GM23338 (cell line): ENCODE measurements at regions not wholly inside any gene's neighbourhood (a gene's known extent, or its start where the extent isn't known, plus 50 kb on each side); places are given as distances from the start of the nearest gene placed in this dataset.

Experiments used
- ATAC-seq: fragments of 200-7000 bp; cut with Tn5 transposase; 3 replicates; pipeline ENCODE4 v1.9.1; 2020
- DNase-seq: peaks from one replicate; pipeline ENCODE4 v3.0.0-alpha.2; 2015; ENCODE audit warnings: low spot score
- H2AFZ ChIP-seq: fragments of 200-600 bp; sonication (generic); 2 replicates; pipeline ENCODE4 v1.8.0; 2016; ENCODE audit warnings: antibody characterized with exemption, mild to moderate bottlenecking, moderate library complexity
- H3F3A ChIP-seq: fragments of 200-600 bp; sonication (generic); replicated peaks from 2 replicates; pipeline ENCODE4 v1.8.0; 2017; ENCODE audit warnings: antibody characterized with exemption, mixed run types, low read depth
- H3K27ac ChIP-seq: fragments of 200-600 bp; sonication (generic); 2 replicates; pipeline ENCODE4 v1.6.1; 2016; ENCODE audit warnings: low read depth
- H3K27me3 ChIP-seq: fragments of 200-600 bp; sonication (generic); 2 replicates; pipeline ENCODE4 v1.8.0; 2016; ENCODE audit warnings: mild to moderate bottlenecking, mixed run types, moderate library complexity; ENCODE audit not compliant: insufficient read depth
- H3K36me3 ChIP-seq: fragments of 200-600 bp; sonication (generic); 2 replicates; pipeline ENCODE4 v1.8.0; 2016; ENCODE audit warnings: mild to moderate bottlenecking; ENCODE audit not compliant: insufficient read depth
- H3K4me1 ChIP-seq: fragments of 200-600 bp; sonication (generic); 2 replicates; pipeline ENCODE4 v1.8.0; 2016; ENCODE audit warnings: mild to moderate bottlenecking, moderate library complexity; ENCODE audit not compliant: insufficient read depth
- H3K4me2 ChIP-seq: fragments of 200-600 bp; sonication (generic); 2 replicates; pipeline ENCODE4 v1.7.1; 2017; ENCODE audit warnings: mixed run types
- H3K4me3 ChIP-seq: fragments of 200-600 bp; sonication (generic); 2 replicates; pipeline ENCODE4 v1.6.1; 2016; ENCODE audit warnings: mixed run types
- H3K79me2 ChIP-seq: fragments of 200-600 bp; sonication (generic); replicated peaks from 2 replicates; pipeline ENCODE4 v1.8.0; 2017; ENCODE audit warnings: mild to moderate bottlenecking; ENCODE audit not compliant: insufficient read depth
- H3K9me2 ChIP-seq: fragments of 200-600 bp; sonication (generic); 2 replicates; pipeline ENCODE4 v1.8.0; 2017; ENCODE audit not compliant: insufficient read depth
- H4K20me1 ChIP-seq: fragments of 200-600 bp; sonication (generic); replicated peaks from 2 replicates; pipeline ENCODE4 v1.8.0; 2017; ENCODE audit warnings: mild to moderate bottlenecking; ENCODE audit not compliant: insufficient read depth
- H3K27ac Mint-ChIP-seq: 2 replicates; pipeline ENCODE4 v1.8.0; 2020; ENCODE audit warnings: inconsistent platforms, mild to moderate bottlenecking, moderate library complexity, mixed read lengths
- H3K27me3 Mint-ChIP-seq: 3 replicates; pipeline ENCODE4 v1.8.0; 2022; ENCODE audit warnings: low read depth, mild to moderate bottlenecking, moderate library complexity, mixed read lengths, inconsistent platforms; ENCODE audit not compliant: insufficient read depth, poor library complexity
- H3K36me3 Mint-ChIP-seq: 3 replicates; pipeline ENCODE4 v1.8.0; 2021; ENCODE audit warnings: low read depth, mild to moderate bottlenecking, inconsistent platforms, moderate library complexity, mixed read lengths
- H3K4me1 Mint-ChIP-seq: 3 replicates; pipeline ENCODE4 v1.8.0; 2020; ENCODE audit warnings: mild to moderate bottlenecking, inconsistent platforms, mixed read lengths
- H3K4me3 Mint-ChIP-seq: 3 replicates; pipeline ENCODE4 v1.8.0; 2021; ENCODE audit warnings: moderate library complexity, mild to moderate bottlenecking, inconsistent platforms, mixed read lengths
- H3K9me3 Mint-ChIP-seq: 3 replicates; pipeline ENCODE4 v1.8.0; 2020; ENCODE audit warnings: moderate library complexity, mild to moderate bottlenecking, inconsistent platforms, mixed read lengths
- CREB1 ChIP-seq: fragments of 250-450 bp; sonication (Bioruptor Pico); IDR thresholded peaks from 2 replicates; pipeline ENCODE4 v1.5.0; 2020; ENCODE audit warnings: low read depth, mild to moderate bottlenecking, moderate library complexity
- EZH2 ChIP-seq: fragments of 200-600 bp; sonication (generic); IDR thresholded peaks from one replicate; pipeline ENCODE4 v1.8.0; 2017; ENCODE audit warnings: antibody characterized with exemption, mild to moderate bottlenecking, low read depth; ENCODE audit not compliant: unreplicated experiment
- EZH2phosphoT487 ChIP-seq: fragments of 200-600 bp; sonication (generic); IDR thresholded peaks from one replicate; pipeline ENCODE4 v1.8.1; 2018; ENCODE audit warnings: antibody characterized with exemption; ENCODE audit not compliant: unreplicated experiment
- JUNB ChIP-seq: IDR thresholded peaks from one replicate; pipeline ENCODE4 v1.6.1; 2016; ENCODE audit warnings: antibody characterized with exemption; ENCODE audit not compliant: unreplicated experiment
- NANOG ChIP-seq: IDR thresholded peaks from 2 replicates; pipeline ENCODE4 v1.6.1; 2016; ENCODE audit warnings: antibody characterized with exemption, borderline replicate concordance
- POLR2AphosphoS5 ChIP-seq: IDR thresholded peaks from 2 replicates; pipeline ENCODE4 v1.6.1; 2016; ENCODE audit warnings: antibody characterized with exemption, low read depth
- ZNF114 ChIP-seq: fragments of 250-450 bp; sonication (Bioruptor Pico); IDR thresholded peaks from 2 replicates; pipeline ENCODE4 v1.5.0; 2020; ENCODE audit warnings: mild to moderate bottlenecking, moderate library complexity
- ZNF331 ChIP-seq: fragments of 250-450 bp; sonication (Bioruptor Pico); IDR thresholded peaks from 2 replicates; pipeline ENCODE4 v1.5.0; 2020; ENCODE audit warnings: low read depth, mild to moderate bottlenecking, moderate library complexity
- TF ChIP-seq, protein P1 (sequence below), 2 experiments: fragments of 200-600 bp in 1 of 2; sonication (generic) in 1 of 2; conservative IDR thresholded peaks; 2 replicates each; pipeline versions ENCODE4 v1.5.1 to v1.6.1; 2016 to 2017; ENCODE audit warnings: antibody characterized with exemption in 2 of 2, low read depth in 2 of 2, mild to moderate bottlenecking in 2 of 2, moderate library complexity in 1 of 2
- TF ChIP-seq, protein P2 (sequence below): IDR thresholded peaks from 2 replicates; pipeline ENCODE4 v1.6.1; 2016; ENCODE audit warnings: antibody characterized with exemption
- TF ChIP-seq, protein P3 (sequence below): fragments of 250-450 bp; sonication (Bioruptor Pico); IDR thresholded peaks from 2 replicates; pipeline ENCODE4 v1.5.0; 2020; ENCODE audit warnings: mild to moderate bottlenecking, moderate library complexity
- TF ChIP-seq, protein P4 (sequence below): IDR thresholded peaks from one replicate; pipeline ENCODE4 v1.6.1; 2018; ENCODE audit warnings: antibody characterized with exemption; ENCODE audit not compliant: unreplicated experiment

DNA sequence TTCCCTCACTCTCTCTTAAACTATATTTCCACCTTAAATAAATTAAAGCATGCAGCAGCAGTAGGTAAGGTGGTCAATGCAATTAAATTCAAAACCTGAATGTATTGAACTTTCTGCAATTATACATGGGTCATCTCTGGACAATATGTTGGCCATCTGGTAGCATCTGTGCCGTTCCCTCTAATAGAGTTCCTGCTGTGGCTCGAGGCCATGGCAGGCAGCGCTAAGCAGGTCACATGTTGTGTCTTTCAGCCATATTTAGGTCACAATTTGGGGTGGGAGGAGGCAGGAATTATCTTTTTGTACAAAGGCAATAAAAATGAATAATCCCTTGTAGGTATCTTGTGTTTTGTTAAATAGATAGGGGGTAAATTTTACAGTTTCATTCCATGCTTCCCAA, 676.2 kb downstream of the ZEB2 start:
- Histone ChIP-seq H3K4me1 (peaks cover 4% of the 10 kb centered on the region; the same call in 1 of the 2 replicates), H3K79me2 (no peaks in the 10 kb centered on the region), H3F3A (no peaks in the 10 kb centered on the region), H2AFZ (no peak overlapping the region), H4K20me1 (no peaks in the 10 kb centered on the region), H3K9me2 (no peaks in the 10 kb centered on the region), H3K36me3 (no peaks in the 10 kb centered on the region), H3K27me3 (no peaks in the 10 kb centered on the region), H3K27ac (no peak overlapping the region), H3K4me3 (no peak overlapping the region), H3K4me2 (no peak overlapping the region)
- Mint-ChIP-seq H3K36me3 (peaks cover 4% of the 10 kb centered on the region; the same call in 1 of the 3 replicates), H3K9me3 (no peaks in the 10 kb centered on the region; the same call in 1 of the 3 replicates), H3K4me3 (no peak overlapping the region), H3K4me1 (no peaks in the 10 kb centered on the region), H3K27ac (no peak overlapping the region), H3K27me3 (peaks cover 2% of the 10 kb centered on the region)
- ATAC-seq (no peak), DNase-seq (no peak)
- no peak for TF ChIP-seq ZNF331
- TF ChIP-seq, protein P1, sequence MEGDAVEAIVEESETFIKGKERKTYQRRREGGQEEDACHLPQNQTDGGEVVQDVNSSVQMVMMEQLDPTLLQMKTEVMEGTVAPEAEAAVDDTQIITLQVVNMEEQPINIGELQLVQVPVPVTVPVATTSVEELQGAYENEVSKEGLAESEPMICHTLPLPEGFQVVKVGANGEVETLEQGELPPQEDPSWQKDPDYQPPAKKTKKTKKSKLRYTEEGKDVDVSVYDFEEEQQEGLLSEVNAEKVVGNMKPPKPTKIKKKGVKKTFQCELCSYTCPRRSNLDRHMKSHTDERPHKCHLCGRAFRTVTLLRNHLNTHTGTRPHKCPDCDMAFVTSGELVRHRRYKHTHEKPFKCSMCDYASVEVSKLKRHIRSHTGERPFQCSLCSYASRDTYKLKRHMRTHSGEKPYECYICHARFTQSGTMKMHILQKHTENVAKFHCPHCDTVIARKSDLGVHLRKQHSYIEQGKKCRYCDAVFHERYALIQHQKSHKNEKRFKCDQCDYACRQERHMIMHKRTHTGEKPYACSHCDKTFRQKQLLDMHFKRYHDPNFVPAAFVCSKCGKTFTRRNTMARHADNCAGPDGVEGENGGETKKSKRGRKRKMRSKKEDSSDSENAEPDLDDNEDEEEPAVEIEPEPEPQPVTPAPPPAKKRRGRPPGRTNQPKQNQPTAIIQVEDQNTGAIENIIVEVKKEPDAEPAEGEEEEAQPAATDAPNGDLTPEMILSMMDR (conservative IDR thresholded peaks at IDR 0.05; ENCODE audit: low read depth in 2 of 2), result no peak
- no peak for TF ChIP-seq NANOG
- TF ChIP-seq EZH2phosphoT487, result no peak
- TF ChIP-seq, protein P2, sequence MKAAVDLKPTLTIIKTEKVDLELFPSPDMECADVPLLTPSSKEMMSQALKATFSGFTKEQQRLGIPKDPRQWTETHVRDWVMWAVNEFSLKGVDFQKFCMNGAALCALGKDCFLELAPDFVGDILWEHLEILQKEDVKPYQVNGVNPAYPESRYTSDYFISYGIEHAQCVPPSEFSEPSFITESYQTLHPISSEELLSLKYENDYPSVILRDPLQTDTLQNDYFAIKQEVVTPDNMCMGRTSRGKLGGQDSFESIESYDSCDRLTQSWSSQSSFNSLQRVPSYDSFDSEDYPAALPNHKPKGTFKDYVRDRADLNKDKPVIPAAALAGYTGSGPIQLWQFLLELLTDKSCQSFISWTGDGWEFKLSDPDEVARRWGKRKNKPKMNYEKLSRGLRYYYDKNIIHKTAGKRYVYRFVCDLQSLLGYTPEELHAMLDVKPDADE, result no peak
- TF ChIP-seq, protein P3, sequence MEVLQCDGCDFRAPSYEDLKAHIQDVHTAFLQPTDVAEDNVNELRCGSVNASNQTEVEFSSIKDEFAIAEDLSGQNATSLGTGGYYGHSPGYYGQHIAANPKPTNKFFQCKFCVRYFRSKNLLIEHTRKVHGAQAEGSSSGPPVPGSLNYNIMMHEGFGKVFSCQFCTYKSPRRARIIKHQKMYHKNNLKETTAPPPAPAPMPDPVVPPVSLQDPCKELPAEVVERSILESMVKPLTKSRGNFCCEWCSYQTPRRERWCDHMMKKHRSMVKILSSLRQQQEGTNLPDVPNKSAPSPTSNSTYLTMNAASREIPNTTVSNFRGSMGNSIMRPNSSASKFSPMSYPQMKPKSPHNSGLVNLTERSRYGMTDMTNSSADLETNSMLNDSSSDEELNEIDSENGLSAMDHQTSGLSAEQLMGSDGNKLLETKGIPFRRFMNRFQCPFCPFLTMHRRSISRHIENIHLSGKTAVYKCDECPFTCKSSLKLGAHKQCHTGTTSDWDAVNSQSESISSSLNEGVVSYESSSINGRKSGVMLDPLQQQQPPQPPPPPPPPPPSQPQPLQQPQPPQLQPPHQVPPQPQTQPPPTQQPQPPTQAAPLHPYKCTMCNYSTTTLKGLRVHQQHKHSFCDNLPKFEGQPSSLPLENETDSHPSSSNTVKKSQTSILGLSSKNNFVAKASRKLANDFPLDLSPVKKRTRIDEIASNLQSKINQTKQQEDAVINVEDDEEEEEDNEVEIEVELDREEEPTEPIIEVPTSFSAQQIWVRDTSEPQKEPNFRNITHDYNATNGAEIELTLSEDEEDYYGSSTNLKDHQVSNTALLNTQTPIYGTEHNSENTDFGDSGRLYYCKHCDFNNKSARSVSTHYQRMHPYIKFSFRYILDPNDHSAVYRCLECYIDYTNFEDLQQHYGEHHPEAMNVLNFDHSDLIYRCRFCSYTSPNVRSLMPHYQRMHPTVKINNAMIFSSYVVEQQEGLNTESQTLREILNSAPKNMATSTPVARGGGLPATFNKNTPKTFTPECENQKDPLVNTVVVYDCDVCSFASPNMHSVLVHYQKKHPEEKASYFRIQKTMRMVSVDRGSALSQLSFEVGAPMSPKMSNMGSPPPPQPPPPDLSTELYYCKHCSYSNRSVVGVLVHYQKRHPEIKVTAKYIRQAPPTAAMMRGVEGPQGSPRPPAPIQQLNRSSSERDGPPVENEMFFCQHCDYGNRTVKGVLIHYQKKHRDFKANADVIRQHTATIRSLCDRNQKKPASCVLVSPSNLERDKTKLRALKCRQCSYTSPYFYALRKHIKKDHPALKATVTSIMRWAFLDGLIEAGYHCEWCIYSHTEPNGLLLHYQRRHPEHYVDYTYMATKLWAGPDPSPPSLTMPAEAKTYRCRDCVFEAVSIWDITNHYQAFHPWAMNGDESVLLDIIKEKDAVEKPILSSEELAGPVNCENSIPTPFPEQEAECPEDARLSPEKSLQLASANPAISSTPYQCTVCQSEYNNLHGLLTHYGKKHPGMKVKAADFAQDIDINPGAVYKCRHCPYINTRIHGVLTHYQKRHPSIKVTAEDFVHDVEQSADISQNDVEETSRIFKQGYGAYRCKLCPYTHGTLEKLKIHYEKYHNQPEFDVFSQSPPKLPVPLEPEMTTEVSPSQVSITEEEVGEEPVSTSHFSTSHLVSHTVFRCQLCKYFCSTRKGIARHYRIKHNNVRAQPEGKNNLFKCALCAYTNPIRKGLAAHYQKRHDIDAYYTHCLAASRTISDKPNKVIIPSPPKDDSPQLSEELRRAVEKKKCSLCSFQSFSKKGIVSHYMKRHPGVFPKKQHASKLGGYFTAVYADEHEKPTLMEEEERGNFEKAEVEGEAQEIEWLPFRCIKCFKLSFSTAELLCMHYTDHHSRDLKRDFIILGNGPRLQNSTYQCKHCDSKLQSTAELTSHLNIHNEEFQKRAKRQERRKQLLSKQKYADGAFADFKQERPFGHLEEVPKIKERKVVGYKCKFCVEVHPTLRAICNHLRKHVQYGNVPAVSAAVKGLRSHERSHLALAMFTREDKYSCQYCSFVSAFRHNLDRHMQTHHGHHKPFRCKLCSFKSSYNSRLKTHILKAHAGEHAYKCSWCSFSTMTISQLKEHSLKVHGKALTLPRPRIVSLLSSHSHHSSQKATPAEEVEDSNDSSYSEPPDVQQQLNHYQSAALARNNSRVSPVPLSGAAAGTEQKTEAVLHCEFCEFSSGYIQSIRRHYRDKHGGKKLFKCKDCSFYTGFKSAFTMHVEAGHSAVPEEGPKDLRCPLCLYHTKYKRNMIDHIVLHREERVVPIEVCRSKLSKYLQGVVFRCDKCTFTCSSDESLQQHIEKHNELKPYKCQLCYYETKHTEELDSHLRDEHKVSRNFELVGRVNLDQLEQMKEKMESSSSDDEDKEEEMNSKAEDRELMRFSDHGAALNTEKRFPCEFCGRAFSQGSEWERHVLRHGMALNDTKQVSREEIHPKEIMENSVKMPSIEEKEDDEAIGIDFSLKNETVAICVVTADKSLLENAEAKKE (CRISPR knock-in tag), result no peak
- no peak for TF ChIP-seq EZH2
- TF ChIP-seq JUNB, result no peak
- no peak for TF ChIP-seq ZNF114
- TF ChIP-seq POLR2AphosphoS5, result no peak
- no peak for TF ChIP-seq CREB1 (CRISPR knock-in tag)
- TF ChIP-seq, protein P4, sequence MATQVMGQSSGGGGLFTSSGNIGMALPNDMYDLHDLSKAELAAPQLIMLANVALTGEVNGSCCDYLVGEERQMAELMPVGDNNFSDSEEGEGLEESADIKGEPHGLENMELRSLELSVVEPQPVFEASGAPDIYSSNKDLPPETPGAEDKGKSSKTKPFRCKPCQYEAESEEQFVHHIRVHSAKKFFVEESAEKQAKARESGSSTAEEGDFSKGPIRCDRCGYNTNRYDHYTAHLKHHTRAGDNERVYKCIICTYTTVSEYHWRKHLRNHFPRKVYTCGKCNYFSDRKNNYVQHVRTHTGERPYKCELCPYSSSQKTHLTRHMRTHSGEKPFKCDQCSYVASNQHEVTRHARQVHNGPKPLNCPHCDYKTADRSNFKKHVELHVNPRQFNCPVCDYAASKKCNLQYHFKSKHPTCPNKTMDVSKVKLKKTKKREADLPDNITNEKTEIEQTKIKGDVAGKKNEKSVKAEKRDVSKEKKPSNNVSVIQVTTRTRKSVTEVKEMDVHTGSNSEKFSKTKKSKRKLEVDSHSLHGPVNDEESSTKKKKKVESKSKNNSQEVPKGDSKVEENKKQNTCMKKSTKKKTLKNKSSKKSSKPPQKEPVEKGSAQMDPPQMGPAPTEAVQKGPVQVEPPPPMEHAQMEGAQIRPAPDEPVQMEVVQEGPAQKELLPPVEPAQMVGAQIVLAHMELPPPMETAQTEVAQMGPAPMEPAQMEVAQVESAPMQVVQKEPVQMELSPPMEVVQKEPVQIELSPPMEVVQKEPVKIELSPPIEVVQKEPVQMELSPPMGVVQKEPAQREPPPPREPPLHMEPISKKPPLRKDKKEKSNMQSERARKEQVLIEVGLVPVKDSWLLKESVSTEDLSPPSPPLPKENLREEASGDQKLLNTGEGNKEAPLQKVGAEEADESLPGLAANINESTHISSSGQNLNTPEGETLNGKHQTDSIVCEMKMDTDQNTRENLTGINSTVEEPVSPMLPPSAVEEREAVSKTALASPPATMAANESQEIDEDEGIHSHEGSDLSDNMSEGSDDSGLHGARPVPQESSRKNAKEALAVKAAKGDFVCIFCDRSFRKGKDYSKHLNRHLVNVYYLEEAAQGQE, result no peak
